ENCODE measurements at regions not wholly inside any gene's neighbourhood (a gene's known extent, or its start where the extent isn't known, plus 50 kb on each side); places are given as distances from the start of the nearest gene placed in this dataset.

DNA sequence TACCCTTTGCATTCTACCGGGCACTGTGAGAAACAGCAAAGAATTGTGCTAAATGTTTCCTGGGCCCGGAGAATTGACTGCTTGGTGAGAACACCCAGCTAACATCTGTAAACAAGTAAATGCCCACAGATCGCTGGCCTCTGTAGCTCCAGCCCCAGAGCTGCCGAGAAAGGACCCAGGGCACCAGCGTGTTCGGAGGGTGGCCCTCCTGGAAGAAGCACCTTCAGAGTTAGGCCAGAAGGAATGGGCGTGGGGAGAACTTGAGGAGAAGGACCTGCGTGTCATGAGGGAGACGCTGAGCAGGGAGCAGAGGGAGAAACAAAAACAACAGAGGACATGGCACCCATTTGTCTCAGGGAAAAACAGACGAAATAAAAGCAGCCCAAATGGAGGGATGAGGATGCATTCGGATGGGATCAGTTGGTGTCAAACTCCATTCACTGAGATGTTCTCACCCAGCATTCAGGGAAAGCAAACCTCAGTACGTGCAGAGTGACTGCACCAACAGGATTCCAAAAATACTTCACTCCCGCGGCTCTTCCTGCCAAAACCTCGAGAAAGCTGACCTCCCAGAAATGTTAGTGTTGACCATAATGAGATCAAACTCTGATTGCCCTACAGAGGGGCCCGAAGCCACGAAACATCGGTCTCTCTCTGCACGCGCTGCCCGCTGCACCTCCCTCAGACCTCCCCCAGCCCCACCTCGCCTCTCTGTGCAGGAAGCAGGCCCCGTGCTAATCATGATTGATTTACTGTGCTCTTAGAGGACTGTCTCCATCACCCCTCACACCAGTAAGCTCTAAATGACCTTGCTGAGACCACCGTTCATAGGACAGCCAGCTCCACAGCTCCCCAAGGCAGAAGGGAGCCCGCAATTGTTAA is 376.3 kb upstream of the SALL3 start:
- ATAC-seq (no peak), FAIRE-seq (no peak), DNase-seq (ENCODE audit: low spot score) (no peak)
- H3K4me3 ChIP-seq (replicated peaks in 1 of 3; ENCODE audit: insufficient read depth in 1 of 3, low read depth in 2 of 3, low read length in 3 of 3), result no peak overlapping the region
- no peaks in the 10 kb centered on the region for H4K20me1 ChIP-seq (ENCODE audit: insufficient read depth, low read length)
- H3K9me3 ChIP-seq (ENCODE audit: low read length), result no peaks in the 10 kb centered on the region
- BruUV-seq (replicated peaks), result no TSS peak
- peaks cover 0 to 26% of the 10 kb centered on the region in 2 experiments; a peak in 3 of 5 replicates for H3K27me3 ChIP-seq (ENCODE audit: control insufficient read depth in 1 of 2, insufficient read depth in 2 of 2, low read length in 2 of 2)
- H3K27ac ChIP-seq (ENCODE audit: extremely low read length, insufficient read depth, low read length), result no peak overlapping the region
- no peak for TF ChIP-seq ZNF629 (CRISPR knock-in tag; conservative IDR thresholded peaks at IDR 0.05)
- no peak for TF ChIP-seq SMAD1 (CRISPR knock-in tag; IDR thresholded peaks at IDR 0.05; ENCODE audit: borderline replicate concordance, low read depth)
- TF ChIP-seq ZNF143 (CRISPR knock-in tag; IDR thresholded peaks at IDR 0.05), result no peak
- no peak for TF ChIP-seq ATRX (CRISPR knock-in tag; IDR thresholded peaks at IDR 0.05; ENCODE audit: borderline replicate concordance)
- TF ChIP-seq DR1 (CRISPR knock-in tag; IDR thresholded peaks at IDR 0.05), result no peak
- TF ChIP-seq ZBTB21 (CRISPR knock-in tag; IDR thresholded peaks at IDR 0.05), result no peak
- no peak for TF ChIP-seq WIZ (CRISPR knock-in tag; IDR thresholded peaks at IDR 0.05)
- TF ChIP-seq, protein P1, sequence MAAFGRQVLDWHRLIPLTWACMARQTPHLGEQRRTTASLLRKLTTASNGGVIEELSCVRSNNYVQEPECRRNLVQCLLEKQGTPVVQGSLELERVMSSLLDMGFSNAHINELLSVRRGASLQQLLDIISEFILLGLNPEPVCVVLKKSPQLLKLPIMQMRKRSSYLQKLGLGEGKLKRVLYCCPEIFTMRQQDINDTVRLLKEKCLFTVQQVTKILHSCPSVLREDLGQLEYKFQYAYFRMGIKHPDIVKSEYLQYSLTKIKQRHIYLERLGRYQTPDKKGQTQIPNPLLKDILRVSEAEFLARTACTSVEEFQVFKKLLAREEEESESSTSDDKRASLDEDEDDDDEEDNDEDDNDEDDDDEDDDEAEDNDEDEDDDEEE (CRISPR knock-in tag; IDR thresholded peaks at IDR 0.05), result no peak
- TF ChIP-seq EED (CRISPR knock-in tag; IDR thresholded peaks at IDR 0.05), result no peak
- TF ChIP-seq, protein P2, sequence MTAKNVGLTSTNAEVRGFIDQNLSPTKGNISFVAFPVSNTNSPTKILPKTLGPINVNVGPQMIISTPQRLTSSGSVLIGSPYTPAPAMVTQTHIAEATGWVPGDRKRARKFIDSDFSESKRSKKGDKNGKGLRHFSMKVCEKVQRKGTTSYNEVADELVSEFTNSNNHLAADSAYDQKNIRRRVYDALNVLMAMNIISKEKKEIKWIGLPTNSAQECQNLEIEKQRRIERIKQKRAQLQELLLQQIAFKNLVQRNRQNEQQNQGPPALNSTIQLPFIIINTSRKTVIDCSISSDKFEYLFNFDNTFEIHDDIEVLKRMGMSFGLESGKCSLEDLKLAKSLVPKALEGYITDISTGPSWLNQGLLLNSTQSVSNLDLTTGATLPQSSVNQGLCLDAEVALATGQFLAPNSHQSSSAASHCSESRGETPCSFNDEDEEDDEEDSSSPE (CRISPR knock-in tag; IDR thresholded peaks at IDR 0.05), result no peak
- no peak for TF ChIP-seq ATF1 (CRISPR knock-in tag; IDR thresholded peaks at IDR 0.05)
- H2AFZ ChIP-seq (ENCODE audit: low read length), result no peak overlapping the region
- POLR2A ChIA-PET, result no interaction called here
- H3K4me2 ChIP-seq (ENCODE audit: low read depth, low read length), result no peak overlapping the region
- no peaks in the 10 kb centered on the region for H3K36me3 ChIP-seq (replicated peaks in 1 of 2; ENCODE audit: control insufficient read depth in 1 of 2, insufficient read depth in 2 of 2, low read length in 2 of 2)
- intact Hi-C loops (cut with micrococcal nuclease; ENCODE audit: unreplicated experiment), result no loop called here
- CTCF ChIA-PET (ENCODE audit: low intra/inter-chr PET ratio, low total read pairs), result no interaction called here
- no peak overlapping the region for H3K9ac ChIP-seq (ENCODE audit: insufficient read depth, low read depth, low read length)
- no peaks in the 10 kb centered on the region for H3K4me1 ChIP-seq (ENCODE audit: insufficient read depth, low read length)
- no peaks in the 10 kb centered on the region for H3K79me2 ChIP-seq (ENCODE audit: insufficient read depth, low read length)
- in situ Hi-C loops (cut with HindIII; ENCODE audit: extremely low pct_ligation_motif_present, low pct_unique_long_range_greater_than_20kb), result no loop called here
- WGBS (ENCODE audit: low lambda C conversion rate), result 23% methylated on average over 11 of the region's 25 CpGs

Measured in HepG2 (cell line).